BLaER1 treated with 17β-estradiol and CSF1 and Interleukin-3, amounts not matched to agents 10 nM and 100 nM (cell line): ENCODE measurements at regions not wholly inside any gene's neighbourhood (a gene's known extent, or its start where the extent isn't known, plus 50 kb on each side); places are given as distances from the start of the nearest gene placed in this dataset.

Experiments used
- H3K27ac ChIP-seq, 11 experiments: shearing (Covaris generic); formaldehyde crosslinking; 2 replicates each; pipeline ENCODE4 v1.8.1; 2022
- H3K27me3 ChIP-seq, 11 experiments: shearing (Covaris generic); formaldehyde crosslinking; 2 replicates each; pipeline ENCODE4 v1.8.1; 2022
- H3K36me3 ChIP-seq, 11 experiments: shearing (Covaris generic); formaldehyde crosslinking; 2 replicates each; pipeline ENCODE4 v1.8.1; 2022
- H3K4me1 ChIP-seq, 10 experiments: shearing (Covaris generic); formaldehyde crosslinking; 2 replicates each; pipeline ENCODE4 v1.8.1; 2022
- H3K4me2 ChIP-seq, 11 experiments: shearing (Covaris generic); formaldehyde crosslinking; 2 replicates each; pipeline ENCODE4 v1.8.1; 2022
- H3K4me3 ChIP-seq, 10 experiments: shearing (Covaris generic); formaldehyde crosslinking; 2 replicates each; pipeline ENCODE4 v1.8.1; 2022
- H3K9ac ChIP-seq, 11 experiments: shearing (Covaris generic); formaldehyde crosslinking; 2 replicates each; pipeline ENCODE4 v1.8.1; 2022
- H3K9me3 ChIP-seq, 11 experiments: shearing (Covaris generic); formaldehyde crosslinking; replicated peaks in 1 of 11; 2 replicates each; pipeline ENCODE4 v1.8.1; 2022
- H4K20me1 ChIP-seq, 11 experiments: shearing (Covaris generic); formaldehyde crosslinking; 2 replicates each; pipeline ENCODE4 v1.8.1; 2022
- Cebpa-rat ChIP-seq, 11 experiments: shearing (Covaris generic); IDR thresholded peaks; 2 replicates each; pipeline ENCODE4 v1.8.1; 2022

DNA sequence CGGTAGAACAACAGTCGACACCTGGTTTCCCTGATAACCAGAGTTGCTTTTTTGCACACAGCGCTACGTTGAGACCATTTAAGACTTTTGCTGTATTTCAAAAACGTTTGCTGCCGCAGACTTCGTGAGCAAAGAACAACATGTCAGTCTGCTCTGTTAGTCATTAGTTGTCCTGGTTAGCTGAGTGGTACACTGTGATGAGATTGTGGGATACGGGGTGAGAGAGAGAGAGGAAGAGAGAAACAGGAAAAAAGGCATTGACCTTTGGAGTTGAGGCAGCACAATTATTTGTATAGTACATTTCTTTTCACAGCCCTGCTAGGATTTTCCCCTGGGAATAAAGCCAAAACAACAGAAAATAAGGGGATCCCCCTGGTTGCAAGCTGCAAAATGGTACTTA, 306.1 kb upstream of the WWC1 start:
- Histone ChIP-seq H3K4me1 (no peaks in the 10 kb centered on the region), H3K36me3 (peaks cover 0 to 31% (median 3%) of the 10 kb centered on the region in 11 experiments; a peak in 8 of 22 replicates), H3K4me2 (no peak overlapping the region), H3K4me3 (no peak overlapping the region), H3K27ac (no peak overlapping the region), H3K9ac (no peak overlapping the region), H4K20me1 (no peaks in the 10 kb centered on the region), H3K27me3 (no peaks in the 10 kb centered on the region), H3K9me3 (no peaks in the 10 kb centered on the region)
- no peak for TF ChIP-seq Cebpa-rat (IDR thresholded peaks at IDR 0.05)

DNA sequence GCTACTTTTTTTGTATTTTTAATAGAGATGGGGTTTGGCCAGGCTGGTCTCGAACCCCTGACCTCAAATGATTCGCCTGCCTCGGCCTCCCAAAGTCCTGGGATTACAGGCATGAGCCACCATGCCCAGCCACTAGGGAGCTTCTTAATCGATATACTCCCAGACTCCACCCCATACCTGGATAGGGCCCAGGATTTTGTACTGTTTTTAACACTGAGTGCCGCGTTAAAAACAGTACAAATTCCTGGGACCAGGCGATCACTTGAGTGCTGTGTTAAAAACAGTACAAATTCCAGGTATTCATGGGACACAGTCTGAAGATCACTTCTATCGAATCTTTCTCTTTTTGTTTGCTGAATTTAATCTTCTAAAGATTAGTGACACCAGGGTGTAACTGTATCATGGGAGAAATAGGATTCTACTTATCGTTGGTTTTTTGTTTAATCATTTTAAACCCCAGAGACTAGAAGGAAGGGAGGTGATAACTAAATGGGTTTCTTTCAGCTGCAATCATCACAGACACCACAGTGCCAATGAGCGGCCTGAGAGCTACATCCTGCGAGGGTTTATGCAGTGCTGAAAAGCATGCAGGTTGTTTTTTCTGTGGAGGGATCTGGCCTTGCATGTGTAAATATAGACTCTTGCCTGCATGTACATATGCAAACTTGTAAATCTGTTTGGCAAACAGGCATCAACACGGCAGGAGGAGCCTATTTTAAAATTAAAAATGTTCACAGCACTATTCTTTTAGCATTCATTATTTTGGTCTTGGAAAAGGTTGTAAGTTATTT, 303.8 kb upstream of the WWC1 start:
- Histone ChIP-seq H3K4me3 (no peak overlapping the region), H3K4me2 (no peak overlapping the region), H3K9ac (no peak overlapping the region), H3K4me1 (no peaks in the 10 kb centered on the region), H4K20me1 (no peaks in the 10 kb centered on the region), H3K27ac (no peak overlapping the region), H3K36me3 (peaks cover 0 to 41% (median 2%) of the 10 kb centered on the region in 11 experiments; a peak in 10 of 22 replicates), H3K9me3 (no peaks in the 10 kb centered on the region), H3K27me3 (no peaks in the 10 kb centered on the region)
- TF ChIP-seq Cebpa-rat (IDR thresholded peaks at IDR 0.05) = no peak

- no peak for TF ChIP-seq Cebpa-rat (IDR thresholded peaks at IDR 0.05)
- Histone ChIP-seq H3K4me2 (no peak overlapping the region), H3K9me3 (no peaks in the 10 kb centered on the region), H3K4me3 (no peak overlapping the region), H3K27me3 (no peaks in the 10 kb centered on the region), H4K20me1 (no peaks in the 10 kb centered on the region), H3K4me1 (no peaks in the 10 kb centered on the region), H3K9ac (no peak overlapping the region), H3K27ac (no peak overlapping the region), H3K36me3 (peaks cover 0 to 75% (median 32%) of the 10 kb centered on the region in 11 experiments; a peak in 12 of 22 replicates)
Measured at GRCh38 chr5:167992868-167993267, 298.6 kb upstream of the WWC1 start.

DNA sequence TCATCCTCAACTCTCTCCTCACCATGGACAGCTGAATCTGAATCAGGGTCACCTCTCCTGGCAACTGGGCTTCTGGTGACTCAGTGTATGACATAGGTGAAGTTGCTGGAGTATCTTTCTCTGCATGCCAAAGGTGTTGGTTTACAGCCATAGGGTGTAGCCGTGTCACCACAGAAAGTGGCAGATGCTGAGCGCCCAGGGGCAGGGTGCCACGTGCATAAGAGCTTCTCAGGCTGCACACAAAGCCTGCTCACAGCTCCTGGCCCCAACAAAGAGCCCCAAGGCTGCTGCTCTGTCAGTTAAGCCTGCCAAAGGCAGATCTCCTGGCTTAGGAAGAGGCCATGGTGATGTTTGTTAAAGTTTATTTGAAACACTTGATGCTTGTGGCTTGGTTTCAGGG, 297.7 kb upstream of the WWC1 start:
- Histone ChIP-seq H3K9me3 (no peaks in the 10 kb centered on the region), H3K9ac (no peak overlapping the region), H3K4me1 (no peaks in the 10 kb centered on the region), H3K27me3 (no peaks in the 10 kb centered on the region), H3K4me2 (no peak overlapping the region), H3K4me3 (no peak overlapping the region), H3K27ac (no peak overlapping the region), H3K36me3 (peaks cover 0 to 76% (median 34%) of the 10 kb centered on the region in 11 experiments; a peak in 12 of 22 replicates), H4K20me1 (no peaks in the 10 kb centered on the region)
- TF ChIP-seq Cebpa-rat (IDR thresholded peaks at IDR 0.05) = no peak

DNA sequence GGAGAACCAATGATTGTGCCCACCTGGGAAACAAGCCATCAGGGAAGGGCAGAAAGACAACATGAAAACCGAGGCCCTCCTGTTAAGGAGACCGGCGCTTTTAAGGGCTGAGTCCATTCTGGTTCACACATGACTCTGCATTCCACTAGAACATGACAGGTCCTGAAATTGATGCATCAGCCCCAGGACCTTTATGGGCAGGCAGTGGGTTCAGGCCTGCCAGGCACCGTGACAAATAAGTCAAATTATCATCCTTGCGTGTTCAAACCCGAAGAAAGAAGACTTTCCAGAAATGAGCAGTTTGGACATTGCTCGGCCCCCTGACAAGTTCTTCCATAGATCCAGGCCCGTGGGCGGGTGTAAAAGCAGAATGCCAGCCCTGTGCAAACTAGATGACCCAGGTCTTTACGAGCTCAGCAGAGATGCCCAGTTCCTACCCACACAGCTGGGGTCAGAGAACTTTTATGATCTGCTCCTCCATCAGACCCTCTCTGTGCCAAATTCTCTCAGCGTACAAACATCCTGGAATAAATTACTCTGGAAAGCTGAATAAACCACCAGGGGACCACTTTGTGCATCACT, 295.5 kb upstream of the WWC1 start:
- H3K36me3 ChIP-seq = peaks cover 0 to 92% (median 50%) of the 10 kb centered on the region in 11 experiments; a peak in 13 of 22 replicates
- H3K4me2 ChIP-seq = no peak overlapping the region
- no peak overlapping the region for H3K27ac ChIP-seq
- no peaks in the 10 kb centered on the region for H3K4me1 ChIP-seq
- TF ChIP-seq Cebpa-rat (IDR thresholded peaks at IDR 0.05) = no peak
- no peaks in the 10 kb centered on the region for H3K9me3 ChIP-seq
- no peak overlapping the region for H3K4me3 ChIP-seq
- H3K9ac ChIP-seq = no peak overlapping the region
- no peaks in the 10 kb centered on the region for H4K20me1 ChIP-seq
- no peaks in the 10 kb centered on the region for H3K27me3 ChIP-seq

GRCh38 chr5:167998148-167998767, 293.2 kb upstream of the WWC1 start:
- no peak overlapping the region for H3K9ac ChIP-seq
- no peaks in the 10 kb centered on the region for H3K4me1 ChIP-seq
- no peak overlapping the region for H3K4me2 ChIP-seq
- H3K4me3 ChIP-seq = no peak overlapping the region
- peaks cover 0 to 90% (median 42%) of the 10 kb centered on the region in 11 experiments; a peak in 13 of 22 replicates for H3K36me3 ChIP-seq
- H3K9me3 ChIP-seq = no peaks in the 10 kb centered on the region
- H3K27ac ChIP-seq = no peak overlapping the region
- no peaks in the 10 kb centered on the region for H4K20me1 ChIP-seq
- no peak for TF ChIP-seq Cebpa-rat (IDR thresholded peaks at IDR 0.05)
- no peaks in the 10 kb centered on the region for H3K27me3 ChIP-seq

- H3K4me1 ChIP-seq = no peaks in the 10 kb centered on the region
- H3K9me3 ChIP-seq = no peaks in the 10 kb centered on the region
- no peak for TF ChIP-seq Cebpa-rat (IDR thresholded peaks at IDR 0.05)
- no peak overlapping the region for H3K9ac ChIP-seq
- peaks cover 0 to 83% (median 33%) of the 10 kb centered on the region in 11 experiments; a peak in 13 of 22 replicates for H3K36me3 ChIP-seq
- H3K4me2 ChIP-seq = no peak overlapping the region
- H3K27ac ChIP-seq = no peak overlapping the region
- H3K27me3 ChIP-seq = no peaks in the 10 kb centered on the region
- no peaks in the 10 kb centered on the region for H4K20me1 ChIP-seq
- no peak overlapping the region for H3K4me3 ChIP-seq
Measured at GRCh38 chr5:167999182-167999581, 292.3 kb upstream of the WWC1 start.

GRCh38 chr5:168001318-168001717, 290.1 kb upstream of the WWC1 start:
- peaks cover 0 to 3% (median 0%) of the 10 kb centered on the region in 10 experiments; a peak in 4 of 20 replicates for H3K4me1 ChIP-seq
- no peak for TF ChIP-seq Cebpa-rat (IDR thresholded peaks at IDR 0.05)
- no peaks in the 10 kb centered on the region for H4K20me1 ChIP-seq
- H3K9me3 ChIP-seq = no peaks in the 10 kb centered on the region
- no peak overlapping the region for H3K4me3 ChIP-seq
- no peak overlapping the region for H3K27ac ChIP-seq
- peaks cover 0 to 66% (median 22%) of the 10 kb centered on the region in 11 experiments; a peak in 13 of 22 replicates for H3K36me3 ChIP-seq
- H3K4me2 ChIP-seq = no peak overlapping the region
- no peak overlapping the region for H3K9ac ChIP-seq
- no peaks in the 10 kb centered on the region for H3K27me3 ChIP-seq

DNA sequence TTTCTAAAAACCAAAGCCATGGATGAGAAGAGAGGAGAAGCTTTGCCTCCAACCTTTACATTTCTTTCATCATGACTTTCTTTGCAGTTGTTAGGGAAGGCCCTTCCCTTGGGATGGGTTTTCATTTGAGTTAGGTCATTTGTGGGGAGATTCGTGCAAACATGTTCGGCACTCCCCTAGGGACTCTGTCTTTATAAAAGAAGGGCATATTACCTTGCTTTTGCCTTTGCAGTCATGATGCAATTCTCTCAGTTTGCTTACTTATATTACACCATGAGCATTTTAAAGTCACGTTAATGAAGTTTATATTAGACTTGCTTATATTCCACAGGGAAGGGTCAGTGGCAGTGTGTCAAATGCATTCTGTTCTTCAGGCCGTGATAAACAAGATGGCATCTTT, 289.3 kb upstream of the WWC1 start:
- Histone ChIP-seq H3K4me1 (peaks cover 0 to 10% (median 5%) of the 10 kb centered on the region in 10 experiments; a peak in 7 of 20 replicates), H3K4me3 (no peak overlapping the region), H3K4me2 (no peak overlapping the region), H3K27ac (no peak overlapping the region), H4K20me1 (no peaks in the 10 kb centered on the region), H3K9ac (no peak overlapping the region), H3K27me3 (no peaks in the 10 kb centered on the region), H3K9me3 (no peaks in the 10 kb centered on the region), H3K36me3 (peaks cover 0 to 66% (median 18%) of the 10 kb centered on the region in 11 experiments; a peak in 13 of 22 replicates)
- TF ChIP-seq Cebpa-rat (IDR thresholded peaks at IDR 0.05) = no peak
